Thymus (tissue), 11 donors: ENCODE measurements at regions not wholly inside any gene's neighbourhood (a gene's known extent, or its start where the extent isn't known, plus 50 kb on each side); places are given as distances from the start of the nearest gene placed in this dataset.
"Not testable (repeated sequence)": the region's sequence is repeated elsewhere in the genome, so short reads cannot be mapped to it uniquely, and the experiment has no call there.

ENCODE experiments used
- DNase-seq, 9 donors: peaks; one replicate each; pipeline ENCODE4 v3.0.0-alpha.2; 2013; ENCODE audit warnings: low spot score in 9 of 9, low read depth in 6 of 9, missing footprints in 1 of 9
- H3K27ac ChIP-seq, 2 donors: one replicate each; pipeline ENCODE4 v1.5.1; 2013; ENCODE audit warnings: control low read depth in 1 of 2, low read depth in 1 of 2, low read length in 1 of 2, mild to moderate bottlenecking in 1 of 2, moderate library complexity in 1 of 2
- H3K27me3 ChIP-seq, 2 donors: one replicate each; pipeline ENCODE4 v1.5.1; 2013; ENCODE audit warnings: low read length in 1 of 2; ENCODE audit not compliant: control insufficient read depth in 2 of 2, insufficient read depth in 1 of 2
- H3K36me3 ChIP-seq, 2 donors: one replicate each; pipeline ENCODE4 v1.5.1; 2013; ENCODE audit warnings: low read length in 1 of 2, mild to moderate bottlenecking in 1 of 2, moderate library complexity in 1 of 2; ENCODE audit not compliant: control insufficient read depth in 2 of 2, insufficient read depth in 2 of 2
- H3K4me1 ChIP-seq, 2 donors: one replicate each; pipeline ENCODE4 v1.5.1; 2013; ENCODE audit warnings: low read length in 2 of 2; ENCODE audit not compliant: control insufficient read depth in 2 of 2, insufficient read depth in 2 of 2
- H3K4me3 ChIP-seq, 2 donors: one replicate each; pipeline ENCODE4 v1.5.1; 2013; ENCODE audit warnings: low read length in 2 of 2, control low read depth in 1 of 2, mild to moderate bottlenecking in 1 of 2
- H3K9me3 ChIP-seq, 2 donors: one replicate each; pipeline ENCODE4 v1.5.1; 2013; ENCODE audit warnings: low read length in 1 of 2, mild to moderate bottlenecking in 1 of 2; ENCODE audit not compliant: control insufficient read depth in 2 of 2, insufficient read depth in 1 of 2
- WGBS: extraction: QIAGEN DNeasy Blood & Tissue Kit; methylation state at CpG from one replicate; pipeline ENCODE4 v1.1.7; 2013; 5-methylcytosine and 5-hydroxymethylcytosine counted together
- donor health status: healthy.

DNA sequence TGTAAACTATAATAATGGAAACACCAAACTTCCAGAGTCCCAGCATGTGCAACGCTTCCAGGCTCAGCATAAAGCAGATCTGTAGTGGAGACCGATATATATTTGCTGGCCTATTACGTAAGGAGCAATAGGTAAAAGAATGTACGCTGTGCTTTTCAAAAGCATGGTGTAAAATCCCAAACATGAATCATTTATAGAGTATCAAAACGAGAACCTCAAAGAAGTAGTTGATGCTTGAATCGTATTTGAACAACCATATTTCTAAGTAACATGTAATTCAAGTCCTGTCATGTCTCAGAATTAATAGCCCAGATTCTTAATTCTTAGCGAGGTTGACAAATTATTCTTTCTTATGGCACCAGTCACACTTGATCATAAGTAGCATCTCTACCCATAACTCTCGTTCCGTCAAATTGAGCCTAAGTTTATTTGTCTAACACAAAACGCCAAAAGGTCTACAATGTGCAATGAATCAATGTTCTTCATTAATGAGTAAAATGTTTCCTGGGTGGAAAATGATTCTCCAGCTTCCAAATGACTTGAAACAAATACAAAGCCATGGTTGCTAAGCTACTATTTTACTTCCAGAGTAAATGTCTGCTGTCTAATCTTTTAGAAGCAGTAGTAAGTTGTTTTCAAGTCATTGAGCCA, 811.5 kb upstream of the FRG1 start:
- H3K4me3 ChIP-seq = no peak overlapping the region
- H3K36me3 ChIP-seq = no peaks in the 10 kb centered on the region
- H3K27me3 ChIP-seq = no peaks in the 10 kb centered on the region
- 82% methylated on average over 10 of the region's 10 CpGs for WGBS
- no peak overlapping the region for H3K27ac ChIP-seq
- H3K9me3 ChIP-seq = no peaks in the 10 kb centered on the region
- no peak for DNase-seq
- no peaks in the 10 kb centered on the region for H3K4me1 ChIP-seq

DNA sequence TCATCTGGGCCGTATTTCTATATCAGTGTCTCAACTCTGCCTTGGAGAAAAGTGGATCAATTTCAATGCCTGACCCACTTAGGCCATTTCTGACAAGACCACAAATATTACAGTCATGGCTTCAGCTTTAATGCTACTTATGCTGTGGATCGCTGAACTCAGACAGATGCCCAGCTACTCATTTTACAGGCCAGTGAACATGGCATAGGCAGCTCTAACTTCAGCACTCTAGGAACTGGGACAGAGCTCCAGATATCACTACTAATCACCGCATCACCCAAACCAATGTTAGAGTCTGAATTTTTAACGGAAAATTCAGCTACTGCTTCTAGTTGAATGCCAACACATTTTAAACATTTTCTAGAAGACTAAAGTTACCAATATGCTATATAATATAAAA, 809.6 kb upstream of the FRG1 start:
- no peaks in the 10 kb centered on the region for H3K9me3 ChIP-seq
- DNase-seq = no peak
- no peak overlapping the region for H3K27ac ChIP-seq
- no peaks in the 10 kb centered on the region for H3K27me3 ChIP-seq
- no peak overlapping the region for H3K4me3 ChIP-seq
- no peaks in the 10 kb centered on the region for H3K36me3 ChIP-seq
- WGBS = 92% methylated on average over 4 of the region's 4 CpGs
- H3K4me1 ChIP-seq = no peaks in the 10 kb centered on the region

- no peaks in the 10 kb centered on the region for H3K27me3 ChIP-seq
- H3K27ac ChIP-seq = no peak overlapping the region
- H3K4me1 ChIP-seq = no peaks in the 10 kb centered on the region
- peaks cover 0 to 3% of the 10 kb centered on the region in 2 donors for H3K9me3 ChIP-seq
- WGBS = 80% methylated on average over 4 of the region's 4 CpGs
- no peak overlapping the region for H3K4me3 ChIP-seq
- H3K36me3 ChIP-seq = no peaks in the 10 kb centered on the region
- DNase-seq = no peak
These were observed 804.2 kb upstream of the FRG1 start for GRCh38 chr4:189136462-189136861.

DNA sequence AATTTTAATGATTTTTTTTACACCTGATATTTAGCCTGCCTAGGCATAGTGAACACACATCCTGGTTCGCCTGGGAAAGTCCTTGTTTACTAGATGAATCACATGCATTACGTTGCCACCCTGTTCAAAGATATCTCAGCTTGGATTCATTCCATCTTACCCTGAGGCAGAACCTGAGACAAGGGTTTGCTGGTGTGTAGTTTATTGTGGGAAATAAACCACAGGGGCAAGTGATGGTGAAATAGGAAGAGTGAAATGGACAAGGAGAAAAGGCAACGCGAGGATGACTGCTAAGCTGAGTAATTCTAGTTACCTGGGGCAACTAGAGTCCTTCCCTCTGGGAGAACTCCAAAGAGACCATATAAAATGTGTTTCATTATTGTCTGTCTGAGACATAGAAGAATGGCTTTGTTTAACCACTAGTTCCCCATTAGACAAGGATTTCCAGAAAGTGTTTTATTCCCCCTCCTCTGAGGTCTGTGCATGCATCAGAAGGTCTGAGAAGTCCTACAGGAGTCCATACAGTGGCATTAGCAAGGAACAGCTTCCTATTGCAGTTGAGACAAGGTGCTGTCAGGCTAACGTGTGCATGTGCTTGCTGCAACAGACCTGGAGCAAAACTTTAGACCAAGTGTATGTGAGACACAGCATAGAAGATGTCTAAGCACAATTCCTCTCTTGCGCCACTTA, 797.3 kb upstream of the FRG1 start:
- Histone ChIP-seq H3K36me3 (no peaks in the 10 kb centered on the region), H3K9me3 (no peaks in the 10 kb centered on the region), H3K27ac (no peak overlapping the region), H3K4me3 (no peak overlapping the region), H3K4me1 (no peaks in the 10 kb centered on the region), H3K27me3 (no peaks in the 10 kb centered on the region)
- DNase-seq = no peak
- 82% methylated on average over 6 of the region's 6 CpGs for WGBS

DNA sequence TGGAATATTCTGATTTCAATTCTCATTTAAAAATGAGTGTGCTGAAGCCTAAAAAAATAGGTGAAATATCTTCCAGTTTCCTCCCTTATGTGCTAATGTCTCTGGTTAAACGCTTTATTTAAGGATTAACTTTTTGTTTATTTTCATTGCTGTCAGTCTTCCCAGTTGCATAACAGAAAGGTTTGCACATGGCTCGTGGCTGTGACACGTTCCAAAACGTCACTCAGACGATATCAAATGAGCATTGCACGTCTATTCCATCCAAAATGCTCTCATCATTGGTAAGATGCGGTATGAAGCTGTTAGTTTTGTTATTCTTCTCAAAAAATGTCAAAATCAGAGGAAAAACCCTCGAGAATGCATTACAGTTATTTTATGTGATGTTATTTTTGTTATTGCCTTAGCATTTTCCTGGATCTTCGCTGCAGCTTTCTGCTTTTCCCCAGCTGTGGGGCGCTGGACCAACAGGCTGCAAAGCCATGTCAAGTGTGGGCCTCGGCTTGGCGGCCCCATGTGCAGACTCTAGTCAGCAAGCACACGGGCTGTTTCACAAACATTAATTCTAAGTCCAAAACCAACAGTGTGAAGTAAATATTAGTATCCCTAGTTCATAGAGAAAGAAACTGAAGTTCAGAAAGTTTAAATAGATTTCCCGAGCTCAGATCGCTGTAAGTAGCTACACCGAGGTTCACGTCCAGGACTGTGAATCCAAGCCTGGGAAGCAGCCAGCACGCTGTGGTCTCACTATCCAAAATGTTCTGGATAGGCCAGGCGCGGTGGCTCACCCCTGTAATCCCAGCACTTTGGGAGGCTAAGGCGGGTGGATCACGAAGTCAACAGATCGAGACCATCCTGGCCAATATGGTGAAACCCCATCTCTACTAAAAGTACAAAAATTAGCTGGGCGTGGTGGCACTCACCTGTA, 793.4 kb upstream of the FRG1 start:
- Histone ChIP-seq H3K27ac (no peak overlapping the region), H3K27me3 (no peaks in the 10 kb centered on the region), H3K4me1 (no peaks in the 10 kb centered on the region), H3K36me3 (no peaks in the 10 kb centered on the region), H3K9me3 (no peaks in the 10 kb centered on the region), H3K4me3 (no peak overlapping the region)
- DNase-seq = no peak
- WGBS = 90% methylated on average over 24 of the region's 24 CpGs

DNA sequence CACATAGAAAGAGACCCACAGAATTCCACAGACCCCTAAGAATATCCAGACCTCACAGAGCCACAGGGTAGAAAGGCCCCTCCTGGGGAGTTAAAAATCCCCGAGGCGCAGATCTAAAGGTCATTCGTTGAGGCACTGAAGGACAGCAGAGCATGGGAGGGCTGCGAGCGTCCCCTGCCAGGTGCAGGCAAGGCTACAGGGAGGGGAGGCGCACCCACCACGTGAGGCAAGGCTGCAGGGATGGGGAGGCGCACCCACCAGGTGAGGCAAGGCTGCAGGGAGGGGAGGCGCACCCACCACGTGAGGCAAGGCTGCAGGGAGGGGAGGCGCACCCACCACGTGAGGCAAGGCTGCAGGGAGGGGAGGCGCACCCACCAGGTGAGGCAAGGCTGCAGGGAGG, 785.6 kb upstream of the FRG1 start:
- H3K27ac ChIP-seq, H3K9me3 ChIP-seq, H3K4me3 ChIP-seq, H3K27me3 ChIP-seq, H3K36me3 ChIP-seq, H3K4me1 ChIP-seq, DNase-seq: not testable (repeated sequence)
- WGBS = 89% methylated on average over 13 of the region's 13 CpGs

DNA sequence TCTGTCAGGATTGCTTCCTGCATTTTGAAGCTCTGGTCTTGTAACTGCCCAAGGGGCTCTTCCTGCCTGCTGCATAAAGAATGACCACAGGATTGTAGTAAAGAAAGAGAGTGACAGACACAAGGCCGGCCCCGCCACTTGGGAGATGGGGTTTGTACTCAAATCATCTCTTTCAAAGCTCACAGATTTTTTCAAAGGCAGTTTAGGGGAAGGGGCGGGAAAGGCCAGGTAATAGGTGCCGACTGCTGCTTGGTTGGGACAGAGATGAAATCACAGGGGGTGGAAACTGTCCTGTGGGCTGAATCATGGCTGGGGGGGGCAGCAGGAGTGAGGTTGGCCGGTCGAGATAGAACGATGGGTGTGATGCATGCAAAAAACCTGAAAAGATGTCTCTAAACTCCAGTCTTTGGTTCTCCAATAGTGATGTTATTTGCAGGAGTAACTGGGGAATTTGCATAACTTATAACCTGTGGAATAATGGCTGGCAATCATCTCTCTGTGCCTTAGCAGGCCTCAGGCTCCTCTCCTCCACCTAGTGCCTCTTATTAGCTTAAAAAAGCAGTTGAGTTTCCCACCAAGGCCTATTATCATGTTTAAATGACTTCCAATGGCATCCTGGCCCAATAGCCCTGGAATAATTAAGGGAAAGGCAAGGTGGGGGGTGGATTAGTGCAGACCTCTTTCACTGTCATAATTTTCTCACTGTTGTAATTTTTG, 778.4 kb upstream of the FRG1 start:
- WGBS = 47% methylated on average over 7 of the region's 7 CpGs
- H3K27me3 ChIP-seq = no peaks in the 10 kb centered on the region
- no peak overlapping the region for H3K4me3 ChIP-seq
- no peaks in the 10 kb centered on the region for H3K9me3 ChIP-seq
- no peaks in the 10 kb centered on the region for H3K36me3 ChIP-seq
- no peaks in the 10 kb centered on the region for H3K4me1 ChIP-seq
- DNase-seq = no peak
- no peak overlapping the region for H3K27ac ChIP-seq

DNA sequence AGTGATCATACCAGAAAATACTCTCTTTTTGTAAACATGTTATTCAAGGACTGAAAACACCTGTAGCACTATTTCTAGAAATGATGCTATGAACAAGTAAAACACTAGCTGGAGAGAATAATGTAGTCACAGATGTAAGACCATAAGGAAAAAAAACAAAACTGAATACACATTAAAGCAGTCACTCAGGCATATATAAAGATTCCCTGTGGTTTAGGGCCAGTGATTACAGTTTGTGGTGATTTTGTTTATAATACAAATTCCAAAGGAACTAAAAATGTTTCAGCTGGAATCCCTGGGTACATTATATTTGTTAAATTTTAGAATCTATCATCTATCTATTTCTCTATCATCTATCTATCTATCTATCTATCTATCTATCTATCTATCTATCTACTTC, 777.8 kb upstream of the FRG1 start:
- Histone ChIP-seq H3K9me3 (no peaks in the 10 kb centered on the region), H3K4me1 (no peaks in the 10 kb centered on the region), H3K27ac (no peak overlapping the region), H3K36me3 (no peaks in the 10 kb centered on the region), H3K27me3 (no peaks in the 10 kb centered on the region), H3K4me3 (no peak overlapping the region)
- no peak for DNase-seq

GRCh38 chr4:189176002-189176401, 764.7 kb upstream of the FRG1 start:
- H3K4me3 ChIP-seq = no peak overlapping the region
- 91% methylated on average over 5 of the region's 5 CpGs for WGBS
- no peaks in the 10 kb centered on the region for H3K4me1 ChIP-seq
- no peak for DNase-seq
- H3K27ac ChIP-seq = no peak overlapping the region
- no peaks in the 10 kb centered on the region for H3K36me3 ChIP-seq
- H3K27me3 ChIP-seq = no peaks in the 10 kb centered on the region
- no peaks in the 10 kb centered on the region for H3K9me3 ChIP-seq
